Eye (tissue), 1 donor: ENCODE measurements at regions not wholly inside any gene's neighbourhood (a gene's known extent, or its start where the extent isn't known, plus 50 kb on each side); places are given as distances from the start of the nearest gene placed in this dataset.
A peak's percentile ranks its signal among the peaks of the same experiment; 100 is the strongest.
"Not testable (repeated sequence)": the region's sequence is repeated elsewhere in the genome, so short reads cannot be mapped to it uniquely, and the experiment has no call there.

ENCODE experiments used
- DNase-seq: peaks from one replicate; pipeline ENCODE4 v3.0.0-alpha.2; 2015

DNA sequence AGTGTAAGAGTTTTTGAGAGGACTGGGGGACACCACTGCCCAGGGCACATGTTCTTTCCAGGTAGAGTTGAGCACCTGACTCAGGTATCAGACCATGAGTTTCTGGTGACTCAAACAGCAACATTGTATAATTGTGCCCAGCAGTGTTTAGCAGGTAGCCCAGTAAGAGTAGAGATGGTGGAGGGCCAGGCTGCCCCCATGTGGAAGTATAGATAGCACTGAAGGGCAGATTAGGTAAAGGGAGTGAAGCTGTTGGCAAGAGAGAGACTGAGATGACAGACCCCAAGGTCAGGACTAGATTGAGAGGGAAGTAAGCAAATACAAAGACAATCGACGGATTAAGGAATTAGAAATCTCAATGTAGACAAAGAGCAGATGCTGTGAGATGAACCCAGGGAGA is 74.6 kb downstream of the TRIM42 start:
- no peak for DNase-seq

DNA sequence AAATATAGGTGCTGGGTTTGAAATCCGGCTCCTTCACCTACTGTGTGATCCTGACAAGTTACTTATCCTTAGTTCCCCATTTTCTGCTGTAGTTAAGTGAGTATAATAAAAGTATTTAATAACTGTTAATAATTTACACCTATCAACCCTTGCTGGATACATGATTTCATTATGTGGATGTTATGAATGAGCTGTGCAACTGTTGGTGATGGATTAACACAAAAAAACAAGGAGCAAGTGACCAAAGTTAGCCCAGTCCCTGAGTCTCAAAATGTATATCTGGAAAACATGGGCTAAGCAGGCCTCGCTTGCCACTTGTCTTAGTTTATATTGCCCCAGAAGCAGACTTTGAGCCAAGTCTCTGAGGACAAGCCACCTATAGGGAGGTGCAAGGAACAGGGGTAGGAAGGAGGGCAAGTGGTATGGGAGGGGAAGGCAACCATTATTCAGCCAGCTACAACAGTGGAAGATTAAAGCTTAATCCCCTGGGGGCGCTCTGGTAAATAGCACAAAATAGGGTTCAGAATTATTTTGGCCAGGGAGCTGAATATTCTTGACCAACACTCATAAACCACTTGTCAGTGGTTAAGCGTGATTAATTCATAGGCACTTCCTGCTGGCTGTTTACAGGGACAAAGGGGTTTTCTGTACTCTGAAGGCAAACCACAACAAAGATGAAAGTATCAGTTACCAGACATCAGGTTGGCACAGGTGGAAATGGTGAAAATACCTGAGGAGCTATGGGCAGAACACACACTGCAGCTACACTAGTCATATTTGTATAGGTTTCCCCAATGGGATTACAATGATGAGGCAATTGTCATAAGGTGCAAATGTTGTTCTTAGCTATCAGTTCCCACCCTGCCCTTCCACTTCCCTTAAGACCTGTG is 76.2 kb downstream of the TRIM42 start:
- no peak for DNase-seq

DNA sequence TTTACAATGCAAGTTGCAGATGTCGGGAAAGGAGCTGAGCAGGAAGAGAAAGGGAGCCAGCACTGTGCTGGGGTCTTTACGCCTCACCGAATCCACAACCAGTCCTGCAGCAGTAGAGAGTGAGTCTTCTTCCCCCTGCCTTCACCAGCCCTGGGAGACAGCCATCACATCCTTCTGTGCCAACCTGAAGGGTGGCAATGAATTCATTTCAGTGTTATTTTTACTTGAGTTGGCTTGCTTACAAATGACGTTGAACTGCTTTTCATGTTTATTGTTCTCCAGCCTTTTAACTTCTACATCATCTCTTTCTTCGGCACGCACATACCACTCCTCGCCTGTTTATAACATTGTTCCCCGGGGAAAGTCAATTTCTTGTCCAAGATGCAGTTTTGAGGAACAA is 77.1 kb downstream of the TRIM42 start:
- no peak for DNase-seq

GRCh38 chr3:140756240-140757016 is 78.6 kb downstream of the TRIM42 start:
- no peak for DNase-seq

DNA sequence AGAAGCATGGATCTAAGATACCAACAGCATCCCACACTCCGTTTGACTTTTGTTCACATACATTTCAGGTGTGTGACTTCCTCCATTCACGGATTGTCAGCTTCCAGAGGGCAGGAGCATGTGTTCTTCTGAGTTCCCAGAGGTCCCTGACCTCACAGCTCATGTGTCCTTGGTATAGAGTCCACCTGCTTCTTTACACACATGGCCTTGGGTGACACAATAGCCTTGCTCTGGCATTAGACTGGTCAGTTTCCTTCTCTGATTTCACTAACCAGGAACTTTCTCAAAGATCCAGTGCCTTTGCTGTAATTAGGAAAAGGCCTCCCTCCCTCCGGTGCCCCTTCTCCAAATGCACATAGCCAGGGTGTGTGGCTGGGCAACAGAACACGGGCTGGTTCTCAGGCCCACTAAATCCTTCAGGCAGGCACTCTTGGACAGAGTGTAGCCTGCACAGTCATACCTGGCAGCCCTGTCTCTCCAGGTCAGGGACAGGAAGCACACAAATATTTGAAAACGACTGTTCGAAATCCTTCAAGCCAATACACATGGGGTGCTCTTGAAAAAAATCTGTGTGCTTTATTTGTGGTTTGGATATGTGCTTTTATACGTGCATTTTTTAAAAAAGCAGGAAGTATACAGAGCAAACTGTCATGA is 81.1 kb downstream of the TRIM42 start:
- no peak for DNase-seq

DNA sequence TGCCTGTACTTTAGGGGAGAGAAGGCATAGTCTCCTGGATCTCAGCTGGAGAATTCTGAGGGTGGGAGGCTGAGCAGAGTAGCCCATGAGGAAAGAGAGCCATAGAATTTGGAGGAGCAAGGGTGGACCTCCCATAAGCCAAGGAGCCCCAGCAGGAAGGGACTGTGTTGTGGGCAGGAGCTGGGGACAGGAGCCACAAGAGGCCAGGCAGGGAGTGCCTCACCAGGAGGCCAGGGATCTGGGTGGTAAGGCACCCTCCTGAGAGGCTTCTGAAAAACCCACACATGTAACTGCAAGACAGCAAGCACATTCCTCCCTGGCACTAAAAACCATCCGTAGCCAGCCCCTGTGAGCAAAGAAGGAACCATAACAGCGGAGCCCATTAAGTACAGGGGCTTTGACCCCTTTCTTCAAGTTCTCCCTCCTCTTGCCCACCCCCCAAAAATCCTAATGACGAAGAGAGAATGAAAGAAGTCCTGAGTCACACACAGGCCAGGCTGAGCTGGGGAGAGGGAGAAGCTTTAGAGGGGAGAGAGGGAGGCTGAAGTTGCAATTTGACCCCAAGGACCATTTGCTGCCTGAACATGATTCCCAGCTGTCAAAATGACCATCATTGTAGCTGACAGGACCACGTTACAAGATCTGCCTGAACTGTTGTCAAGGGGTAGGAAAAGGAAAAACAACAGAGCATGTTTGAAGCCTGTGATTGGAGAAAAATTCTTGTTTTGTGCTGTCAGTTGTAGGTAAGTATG is 82.6 kb downstream of the TRIM42 start:
- peak; percentile 18 for DNase-seq

- no peak for DNase-seq
Measured at GRCh38 chr3:140761076-140761639, 83.3 kb downstream of the TRIM42 start.

DNA sequence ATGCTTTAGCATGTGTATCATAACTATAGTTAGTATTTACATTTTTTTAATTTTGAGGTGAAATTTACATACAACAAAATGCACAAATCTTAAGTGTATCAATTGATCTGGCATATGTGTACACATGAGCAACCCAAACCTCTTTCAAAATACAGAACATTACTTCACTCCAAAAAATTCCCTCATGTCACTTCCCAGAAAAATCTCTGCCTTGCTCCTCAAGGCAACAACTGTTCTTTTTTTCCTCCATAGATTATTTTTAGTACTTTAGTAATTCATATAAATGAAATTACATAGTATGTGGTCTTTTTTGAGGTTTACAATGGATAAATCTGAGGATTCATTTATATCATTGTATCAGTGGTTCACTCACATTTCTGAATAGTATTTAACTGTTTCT is 84.9 kb downstream of the TRIM42 start:
- no peak for DNase-seq

DNA sequence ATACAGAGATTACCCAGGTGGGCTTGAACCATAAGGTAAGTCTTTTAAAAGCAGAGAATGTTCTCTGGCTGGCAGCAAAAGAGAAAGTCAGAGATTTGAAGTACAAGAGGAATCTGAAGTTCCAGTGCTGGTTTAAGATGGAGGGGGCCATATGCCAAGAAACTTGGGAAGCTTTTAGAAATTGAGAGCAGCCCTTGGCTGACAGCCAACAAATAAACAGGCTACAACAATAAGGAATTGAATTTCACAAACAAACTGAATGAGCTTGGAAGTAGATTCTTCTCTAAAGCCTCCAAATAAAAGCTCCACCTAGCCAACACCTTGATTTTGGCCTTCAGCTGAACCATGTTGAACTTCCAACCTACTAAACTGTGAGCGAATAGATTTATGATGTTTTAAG is 85.7 kb downstream of the TRIM42 start:
- DNase-seq: no peak

DNA sequence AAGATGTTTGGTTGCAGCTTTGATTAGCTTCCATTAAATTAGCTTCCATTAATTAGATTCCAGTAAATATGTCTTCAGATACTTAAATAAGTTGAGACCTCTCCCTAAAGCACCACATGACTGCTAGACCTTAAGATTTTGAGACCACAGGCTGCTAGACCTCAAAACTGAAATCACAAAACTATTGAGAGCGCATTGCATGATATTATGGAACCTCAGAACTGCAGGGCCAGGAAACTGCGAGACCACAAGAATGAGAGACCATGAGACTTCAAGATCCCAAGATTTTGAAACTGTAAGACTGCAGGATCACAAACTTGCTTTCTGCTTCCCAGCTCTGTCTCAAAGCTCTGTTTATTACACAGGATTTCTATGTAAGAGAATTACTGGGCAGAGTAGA is 87.4 kb downstream of the TRIM42 start:
- no peak for DNase-seq

- no peak for DNase-seq
Measured at GRCh38 chr3:140766465-140766864, 88.6 kb downstream of the TRIM42 start.

GRCh38 chr3:140767566-140767965 is 89.7 kb downstream of the TRIM42 start:
- no peak for DNase-seq

GRCh38 chr3:140768941-140769340 is 91.1 kb downstream of the TRIM42 start:
- DNase-seq: peak; percentile 24

- peak; percentile 80 for DNase-seq
Measured at GRCh38 chr3:140769951-140770350, 92.1 kb downstream of the TRIM42 start.

GRCh38 chr3:140770977-140771667 is 93.3 kb downstream of the TRIM42 start:
- no peak for DNase-seq

GRCh38 chr3:140777631-140778233 is 99.9 kb downstream of the TRIM42 start:
- no peak for DNase-seq

DNA sequence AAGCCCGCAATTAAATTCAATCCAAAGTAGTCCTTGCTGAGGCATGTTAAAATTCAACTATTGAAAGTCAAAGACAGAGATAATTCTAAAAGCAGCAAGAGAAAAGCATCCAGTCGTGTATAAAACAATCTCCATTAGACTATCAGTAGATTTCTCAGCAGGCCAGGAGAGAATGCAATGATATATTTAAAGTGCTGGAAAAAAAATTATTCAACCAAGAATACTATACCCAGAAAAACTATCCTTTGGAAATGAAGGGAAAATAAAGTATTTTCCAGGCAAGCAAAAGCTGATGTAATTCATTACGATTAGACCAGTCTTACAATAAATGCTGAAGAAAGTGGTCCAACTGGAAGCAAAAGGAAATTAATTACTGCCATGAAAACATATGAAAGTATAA is 113.5 kb downstream of the TRIM42 start:
- no peak for DNase-seq

DNA sequence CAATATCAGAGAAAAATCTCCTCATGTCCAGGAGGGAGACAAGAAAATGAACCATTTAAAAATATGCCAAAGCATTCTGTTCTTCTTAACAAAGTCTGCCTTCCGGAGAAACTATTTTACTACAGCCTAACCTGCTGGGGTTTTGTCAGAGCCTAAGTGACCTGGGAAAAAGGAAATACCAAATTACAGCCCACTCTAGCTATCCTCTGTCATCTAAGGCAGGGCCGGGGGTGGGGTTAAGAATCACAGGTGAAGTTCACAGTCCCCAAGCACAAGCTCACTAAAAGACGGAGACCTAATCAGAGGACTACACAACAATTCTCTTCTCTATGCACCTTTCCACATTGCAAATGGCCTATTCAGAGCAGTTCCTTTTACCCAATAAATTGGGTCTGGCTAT is 116.6 kb downstream of the TRIM42 start:
- DNase-seq: no peak

DNA sequence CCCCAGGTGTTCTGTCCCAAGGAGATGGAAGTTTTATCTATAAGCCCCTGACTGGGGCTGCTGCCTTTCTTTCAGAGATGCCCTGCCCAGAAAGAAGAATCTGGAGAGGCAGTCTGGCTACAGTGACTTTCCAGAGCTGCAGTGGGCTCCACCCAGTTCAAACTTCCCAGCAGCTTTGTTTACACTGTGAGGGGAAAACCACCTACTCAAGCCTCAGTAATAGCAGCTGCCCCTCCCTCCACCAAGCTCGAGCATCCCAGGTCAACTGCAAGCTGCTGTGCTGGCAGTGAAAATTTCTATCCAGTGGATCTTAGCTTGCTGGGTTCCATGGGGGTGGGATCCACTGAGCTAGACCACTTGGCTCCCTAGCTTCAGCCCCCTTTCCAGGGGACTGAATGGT is 125.0 kb downstream of the TRIM42 start:
- not testable (repeated sequence) for DNase-seq

- DNase-seq: no peak
Measured at GRCh38 chr3:140809316-140809715, 131.5 kb downstream of the TRIM42 start.
